Osteocyte (in vitro differentiated cells): ENCODE measurements at regions not wholly inside any gene's neighbourhood (a gene's known extent, or its start where the extent isn't known, plus 50 kb on each side); places are given as distances from the start of the nearest gene placed in this dataset.
"Not testable (repeated sequence)": the region's sequence is repeated elsewhere in the genome, so short reads cannot be mapped to it uniquely, and the experiment has no call there.

Experiments used
- DNase-seq: peaks from one replicate; pipeline ENCODE4 v3.0.0; 2021; ENCODE audit warnings: mixed read lengths; ENCODE audit not compliant: unreplicated experiment; ENCODE audit errors: extremely low spot score
- H3K27ac Mint-ChIP-seq: one replicate; pipeline ENCODE4 v1.8.0; 2021; ENCODE audit warnings: mild to moderate bottlenecking, mixed read lengths; ENCODE audit not compliant: unreplicated experiment
- H3K27me3 Mint-ChIP-seq: one replicate; pipeline ENCODE4 v1.8.0; 2021; ENCODE audit warnings: mixed read lengths; ENCODE audit not compliant: unreplicated experiment
- H3K36me3 Mint-ChIP-seq: one replicate; pipeline ENCODE4 v1.8.0; 2021; ENCODE audit warnings: mixed read lengths; ENCODE audit not compliant: unreplicated experiment
- H3K4me1 Mint-ChIP-seq: one replicate; pipeline ENCODE4 v1.8.0; 2021; ENCODE audit warnings: mixed read lengths; ENCODE audit not compliant: unreplicated experiment
- H3K4me3 Mint-ChIP-seq: one replicate; pipeline ENCODE4 v1.8.0; 2021; ENCODE audit warnings: mild to moderate bottlenecking, moderate library complexity, mixed read lengths; ENCODE audit not compliant: unreplicated experiment
- H3K9me3 Mint-ChIP-seq: one replicate; pipeline ENCODE4 v1.8.0; 2021; ENCODE audit warnings: mixed read lengths; ENCODE audit not compliant: unreplicated experiment
- TF ChIP-seq, protein P1 (sequence below): fragments of 200-600 bp; sonication (generic); IDR thresholded peaks from 2 replicates; pipeline ENCODE4 v1.5.0; 2021; ENCODE audit warnings: antibody characterized with exemption, mild to moderate bottlenecking, moderate library complexity

DNA sequence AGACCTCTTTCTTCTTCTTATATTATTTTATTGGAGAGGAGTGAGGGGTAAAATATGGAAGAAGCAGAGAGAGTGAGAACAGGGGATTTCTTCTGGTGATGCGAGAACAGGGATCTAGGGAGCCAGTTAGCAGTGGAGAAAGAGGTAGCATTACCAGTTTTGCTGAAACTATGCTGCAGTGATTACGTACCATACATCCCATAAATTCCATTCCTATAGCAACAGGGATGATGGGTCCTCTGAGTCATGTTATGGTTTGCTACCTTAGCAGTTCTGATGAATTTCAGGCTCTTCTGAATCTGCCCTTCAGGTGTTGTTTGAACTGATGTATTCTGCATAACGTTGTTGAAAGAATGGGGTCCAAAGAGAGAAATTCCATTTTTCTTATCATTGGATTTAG lies 625.4 kb upstream of the LRFN5 start:
- peaks cover 19% of the 10 kb centered on the region for H3K4me1 Mint-ChIP-seq
- H3K4me3 Mint-ChIP-seq, result no peak overlapping the region
- no peak for DNase-seq
- no peaks in the 10 kb centered on the region for H3K36me3 Mint-ChIP-seq
- no peak overlapping the region for H3K27ac Mint-ChIP-seq
- TF ChIP-seq, protein P1, sequence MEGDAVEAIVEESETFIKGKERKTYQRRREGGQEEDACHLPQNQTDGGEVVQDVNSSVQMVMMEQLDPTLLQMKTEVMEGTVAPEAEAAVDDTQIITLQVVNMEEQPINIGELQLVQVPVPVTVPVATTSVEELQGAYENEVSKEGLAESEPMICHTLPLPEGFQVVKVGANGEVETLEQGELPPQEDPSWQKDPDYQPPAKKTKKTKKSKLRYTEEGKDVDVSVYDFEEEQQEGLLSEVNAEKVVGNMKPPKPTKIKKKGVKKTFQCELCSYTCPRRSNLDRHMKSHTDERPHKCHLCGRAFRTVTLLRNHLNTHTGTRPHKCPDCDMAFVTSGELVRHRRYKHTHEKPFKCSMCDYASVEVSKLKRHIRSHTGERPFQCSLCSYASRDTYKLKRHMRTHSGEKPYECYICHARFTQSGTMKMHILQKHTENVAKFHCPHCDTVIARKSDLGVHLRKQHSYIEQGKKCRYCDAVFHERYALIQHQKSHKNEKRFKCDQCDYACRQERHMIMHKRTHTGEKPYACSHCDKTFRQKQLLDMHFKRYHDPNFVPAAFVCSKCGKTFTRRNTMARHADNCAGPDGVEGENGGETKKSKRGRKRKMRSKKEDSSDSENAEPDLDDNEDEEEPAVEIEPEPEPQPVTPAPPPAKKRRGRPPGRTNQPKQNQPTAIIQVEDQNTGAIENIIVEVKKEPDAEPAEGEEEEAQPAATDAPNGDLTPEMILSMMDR, result no peak
- H3K27me3 Mint-ChIP-seq, result no peaks in the 10 kb centered on the region
- H3K9me3 Mint-ChIP-seq, result no peaks in the 10 kb centered on the region

DNA sequence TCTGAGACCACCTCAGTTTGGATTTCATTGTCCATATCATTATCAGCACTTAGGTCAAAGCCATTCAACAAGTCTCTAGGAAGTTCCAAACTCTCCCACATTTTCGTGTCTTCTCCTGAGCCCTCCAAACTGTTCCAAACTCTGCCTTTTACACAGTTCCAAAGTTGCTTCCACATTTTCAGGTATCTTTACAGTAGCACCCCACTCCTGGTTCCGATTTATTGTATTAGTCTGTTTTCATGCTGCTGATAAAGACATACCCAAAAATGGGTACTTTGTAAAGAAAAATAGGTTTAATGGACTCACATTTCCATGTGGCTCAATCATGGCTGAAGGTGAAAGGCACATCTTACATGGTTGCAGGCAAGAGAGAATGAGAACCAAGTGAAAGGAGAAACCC lies 646.4 kb upstream of the LRFN5 start:
- peaks cover 22% of the 10 kb centered on the region for H3K4me1 Mint-ChIP-seq
- not testable (repeated sequence) for DNase-seq, H3K4me3 Mint-ChIP-seq, H3K27ac Mint-ChIP-seq, H3K27me3 Mint-ChIP-seq
- H3K9me3 Mint-ChIP-seq, result peaks cover 25% of the 10 kb centered on the region
- peaks cover 34% of the 10 kb centered on the region for H3K36me3 Mint-ChIP-seq

DNA sequence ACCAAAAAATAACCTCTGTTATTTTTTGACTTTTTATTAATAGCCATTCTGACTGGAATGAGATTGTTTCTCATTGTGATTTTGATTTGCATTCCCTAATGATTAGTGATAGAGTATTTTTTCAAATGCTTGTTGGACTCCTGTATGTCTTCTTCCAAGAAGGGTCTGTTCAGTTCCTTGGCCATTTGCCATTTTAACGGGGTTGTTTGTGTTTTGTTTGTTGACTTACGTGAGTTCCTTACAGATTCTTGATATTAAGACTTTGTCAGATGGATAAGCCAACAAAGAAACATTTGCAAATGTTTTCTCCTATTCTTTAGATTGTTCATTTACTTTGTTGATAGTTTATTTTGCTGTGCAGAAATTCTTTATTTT lies 651.6 kb upstream of the LRFN5 start:
- Mint-ChIP-seq H3K4me3 (peak overlapping the region; percentile 94), H3K36me3 (peaks cover 28% of the 10 kb centered on the region), H3K27me3 (no peaks in the 10 kb centered on the region), H3K27ac (peak overlapping the region; percentile 97), H3K9me3 (peaks cover 22% of the 10 kb centered on the region), H3K4me1 (peaks cover 19% of the 10 kb centered on the region)
- no peak for DNase-seq
- TF ChIP-seq, protein P1, result no peak

DNA sequence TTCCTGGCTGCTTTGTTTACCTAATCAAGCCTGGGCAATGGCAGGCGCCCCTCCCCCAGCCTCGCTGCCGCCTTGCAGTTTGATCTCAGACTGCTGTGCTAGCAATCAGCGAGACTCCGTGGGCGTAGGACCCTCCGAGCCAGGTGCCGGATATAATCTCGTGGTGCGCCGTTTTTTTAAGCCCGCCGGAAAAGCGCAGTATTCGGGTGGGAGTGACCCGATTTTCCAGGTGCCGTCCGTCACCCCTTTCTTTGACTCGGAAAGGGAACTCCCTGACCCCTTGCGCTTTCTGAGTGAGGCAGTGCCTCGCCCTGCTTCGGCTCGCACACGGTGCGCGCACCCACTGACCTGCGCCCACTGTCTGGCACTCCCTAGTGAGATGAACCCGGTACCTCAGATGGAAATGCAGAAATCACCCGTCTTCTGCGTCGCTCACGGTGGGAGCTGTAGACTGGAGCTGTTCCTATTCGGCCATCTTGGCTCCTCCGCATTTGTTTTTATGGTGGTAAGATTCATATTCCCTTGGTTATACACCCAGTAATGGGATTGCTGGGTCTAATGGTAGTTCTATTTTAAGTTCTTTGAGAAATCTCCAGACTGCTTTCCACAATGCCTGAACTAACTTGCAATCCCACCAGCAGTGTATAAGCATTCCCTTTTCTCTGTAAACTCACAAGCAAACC lies 652.1 kb upstream of the LRFN5 start:
- DNase-seq, H3K27me3 Mint-ChIP-seq: not testable (repeated sequence)
- H3K27ac Mint-ChIP-seq, result peak overlapping the region; percentile 97
- H3K4me3 Mint-ChIP-seq, result peak overlapping the region; percentile 94
- peaks cover 23% of the 10 kb centered on the region for H3K36me3 Mint-ChIP-seq
- H3K4me1 Mint-ChIP-seq, result peaks cover 19% of the 10 kb centered on the region
- H3K9me3 Mint-ChIP-seq, result peaks cover 19% of the 10 kb centered on the region

DNA sequence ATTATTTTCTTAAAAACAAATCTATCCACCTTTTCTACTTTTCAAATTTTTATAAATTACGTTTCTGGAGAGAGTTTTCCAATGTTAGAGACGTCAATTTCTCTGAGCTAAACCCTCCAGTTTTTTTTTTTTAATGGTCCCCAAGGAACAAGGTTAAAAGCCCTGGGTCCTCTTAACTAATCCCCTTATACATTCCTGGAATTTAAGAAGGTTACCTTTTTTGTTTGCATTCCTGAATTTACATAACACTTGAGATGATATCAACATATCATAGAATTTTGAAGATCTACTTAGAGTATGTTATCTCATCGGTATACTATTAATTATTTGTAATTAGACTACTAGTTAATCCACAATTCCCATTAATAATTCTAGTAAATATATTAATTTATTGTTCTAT lies 662.2 kb upstream of the LRFN5 start:
- TF ChIP-seq, protein P1, result no peak
- no peak for DNase-seq
- H3K27me3 Mint-ChIP-seq, result peaks cover 9% of the 10 kb centered on the region

DNA sequence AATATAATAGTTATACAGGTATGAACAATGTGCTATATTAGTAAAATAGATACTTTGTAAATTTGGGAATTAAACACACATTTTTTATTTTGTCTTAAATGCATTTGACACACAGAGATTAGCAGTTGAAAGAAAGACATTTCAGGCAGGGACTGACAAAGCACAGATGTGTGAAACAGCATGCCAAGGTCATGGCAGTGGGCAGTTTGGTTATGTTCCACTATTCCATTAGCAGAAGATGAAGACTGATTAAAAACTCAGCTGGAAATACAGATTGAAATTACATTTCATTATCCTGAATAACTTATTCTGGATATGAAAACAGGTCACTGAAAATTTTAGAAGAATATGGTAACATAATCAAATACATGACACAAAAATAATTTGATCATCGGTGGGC lies 669.8 kb upstream of the LRFN5 start:
- no peak for DNase-seq
- Mint-ChIP-seq H3K9me3 (no peaks in the 10 kb centered on the region), H3K27ac (no peak overlapping the region), H3K27me3 (peaks cover 11% of the 10 kb centered on the region), H3K4me3 (no peak overlapping the region), H3K4me1 (no peaks in the 10 kb centered on the region), H3K36me3 (no peaks in the 10 kb centered on the region)
- TF ChIP-seq, protein P1, result no peak

More for the DNA sequence above, 662.2 kb upstream of the LRFN5 start:
- Mint-ChIP-seq H3K36me3 (no peaks in the 10 kb centered on the region), H3K4me1 (no peaks in the 10 kb centered on the region), H3K4me3 (no peak overlapping the region), H3K27ac (no peak overlapping the region), H3K9me3 (peaks cover 10% of the 10 kb centered on the region)
